ENCODE measurements at regions not wholly inside any gene's neighbourhood (a gene's known extent, or its start where the extent isn't known, plus 50 kb on each side); places are given as distances from the start of the nearest gene placed in this dataset.
"Not testable (repeated sequence)": the region's sequence is repeated elsewhere in the genome, so short reads cannot be mapped to it uniquely, and the experiment has no call there.

GRCh38 chr1:206316901-206317300, 113.6 kb downstream of the SRGAP2 start:
- H3K9me3 ChIP-seq (ENCODE audit: insufficient read depth, low read length); H3K79me2 ChIP-seq (ENCODE audit: insufficient read depth, low read length); H3K27ac ChIP-seq (ENCODE audit: low read depth, low read length); H4K20me1 ChIP-seq (ENCODE audit: low read depth, low read length); H3K4me2 ChIP-seq (ENCODE audit: low read depth, low read length, poor library complexity, severe bottlenecking); H2AFZ ChIP-seq (ENCODE audit: low read depth, low read length, severe bottlenecking); H3K27me3 ChIP-seq (ENCODE audit: low read length); H3K4me3 ChIP-seq (ENCODE audit: insufficient read depth, low read length, poor library complexity, severe bottlenecking); H3K9me2 ChIP-seq (replicated peaks; ENCODE audit: insufficient read depth, low read length); H3K36me3 ChIP-seq (ENCODE audit: low read length); H3F3A ChIP-seq (ENCODE audit: insufficient read depth); H3K9ac ChIP-seq (ENCODE audit: low read length): not testable (repeated sequence)

- H3K9me2 ChIP-seq (replicated peaks; ENCODE audit: insufficient read depth, low read length); H3K9ac ChIP-seq (ENCODE audit: low read length); H3K27me3 ChIP-seq (ENCODE audit: low read length); H3K36me3 ChIP-seq (ENCODE audit: low read length); H2AFZ ChIP-seq (ENCODE audit: low read depth, low read length, severe bottlenecking); H3K9me3 ChIP-seq (ENCODE audit: insufficient read depth, low read length); H3K27ac ChIP-seq (ENCODE audit: low read depth, low read length); H4K20me1 ChIP-seq (ENCODE audit: low read depth, low read length); H3K79me2 ChIP-seq (ENCODE audit: insufficient read depth, low read length); H3K4me2 ChIP-seq (ENCODE audit: low read depth, low read length, poor library complexity, severe bottlenecking); H3K4me3 ChIP-seq (ENCODE audit: insufficient read depth, low read length, poor library complexity, severe bottlenecking); H3F3A ChIP-seq (ENCODE audit: insufficient read depth): not testable (repeated sequence)
Measured at GRCh38 chr1:206317878-206318514, 114.7 kb downstream of the SRGAP2 start.

- H2AFZ ChIP-seq (ENCODE audit: low read depth, low read length, severe bottlenecking); H3K9ac ChIP-seq (ENCODE audit: low read length); H3K9me3 ChIP-seq (ENCODE audit: insufficient read depth, low read length); H4K20me1 ChIP-seq (ENCODE audit: low read depth, low read length); H3K4me2 ChIP-seq (ENCODE audit: low read depth, low read length, poor library complexity, severe bottlenecking); H3K27me3 ChIP-seq (ENCODE audit: low read length); H3F3A ChIP-seq (ENCODE audit: insufficient read depth); H3K36me3 ChIP-seq (ENCODE audit: low read length); H3K27ac ChIP-seq (ENCODE audit: low read depth, low read length); H3K4me3 ChIP-seq (ENCODE audit: insufficient read depth, low read length, poor library complexity, severe bottlenecking); H3K79me2 ChIP-seq (ENCODE audit: insufficient read depth, low read length); H3K9me2 ChIP-seq (replicated peaks; ENCODE audit: insufficient read depth, low read length): not testable (repeated sequence)
Measured at GRCh38 chr1:206320227-206320626, 116.9 kb downstream of the SRGAP2 start.

GRCh38 chr1:206326159-206326939, 123.0 kb downstream of the SRGAP2 start:
- not testable (repeated sequence) for H3K27me3 ChIP-seq (ENCODE audit: low read length); H3K9me3 ChIP-seq (ENCODE audit: insufficient read depth, low read length); H3K79me2 ChIP-seq (ENCODE audit: insufficient read depth, low read length); H3K4me3 ChIP-seq (ENCODE audit: insufficient read depth, low read length, poor library complexity, severe bottlenecking); H4K20me1 ChIP-seq (ENCODE audit: low read depth, low read length); H3K27ac ChIP-seq (ENCODE audit: low read depth, low read length); H3K36me3 ChIP-seq (ENCODE audit: low read length); H3K4me2 ChIP-seq (ENCODE audit: low read depth, low read length, poor library complexity, severe bottlenecking); H3F3A ChIP-seq (ENCODE audit: insufficient read depth); H3K9me2 ChIP-seq (replicated peaks; ENCODE audit: insufficient read depth, low read length); H3K9ac ChIP-seq (ENCODE audit: low read length); H2AFZ ChIP-seq (ENCODE audit: low read depth, low read length, severe bottlenecking)

- not testable (repeated sequence) for H3K27me3 ChIP-seq (ENCODE audit: low read length); H3K27ac ChIP-seq (ENCODE audit: low read depth, low read length); H3K9me3 ChIP-seq (ENCODE audit: insufficient read depth, low read length); H4K20me1 ChIP-seq (ENCODE audit: low read depth, low read length); H3K4me3 ChIP-seq (ENCODE audit: insufficient read depth, low read length, poor library complexity, severe bottlenecking); H3K36me3 ChIP-seq (ENCODE audit: low read length); H3F3A ChIP-seq (ENCODE audit: insufficient read depth); H3K9ac ChIP-seq (ENCODE audit: low read length); H2AFZ ChIP-seq (ENCODE audit: low read depth, low read length, severe bottlenecking); H3K9me2 ChIP-seq (replicated peaks; ENCODE audit: insufficient read depth, low read length); H3K79me2 ChIP-seq (ENCODE audit: insufficient read depth, low read length); H3K4me2 ChIP-seq (ENCODE audit: low read depth, low read length, poor library complexity, severe bottlenecking)
Measured at GRCh38 chr1:206331597-206331996, 128.3 kb downstream of the SRGAP2 start.

- not testable (repeated sequence) for H3K27me3 ChIP-seq (ENCODE audit: low read length); H3K9me3 ChIP-seq (ENCODE audit: insufficient read depth, low read length); H3K9me2 ChIP-seq (replicated peaks; ENCODE audit: insufficient read depth, low read length); H3K79me2 ChIP-seq (ENCODE audit: insufficient read depth, low read length); H2AFZ ChIP-seq (ENCODE audit: low read depth, low read length, severe bottlenecking); H4K20me1 ChIP-seq (ENCODE audit: low read depth, low read length); H3K4me2 ChIP-seq (ENCODE audit: low read depth, low read length, poor library complexity, severe bottlenecking); H3F3A ChIP-seq (ENCODE audit: insufficient read depth); H3K4me3 ChIP-seq (ENCODE audit: insufficient read depth, low read length, poor library complexity, severe bottlenecking); H3K36me3 ChIP-seq (ENCODE audit: low read length); H3K9ac ChIP-seq (ENCODE audit: low read length); H3K27ac ChIP-seq (ENCODE audit: low read depth, low read length)
Measured at GRCh38 chr1:206333316-206333715, 130.0 kb downstream of the SRGAP2 start.

GRCh38 chr1:206333897-206334296, 130.6 kb downstream of the SRGAP2 start:
- H3K4me2 ChIP-seq (ENCODE audit: low read depth, low read length, poor library complexity, severe bottlenecking); H3K9me3 ChIP-seq (ENCODE audit: insufficient read depth, low read length); H3K4me3 ChIP-seq (ENCODE audit: insufficient read depth, low read length, poor library complexity, severe bottlenecking); H3K27ac ChIP-seq (ENCODE audit: low read depth, low read length); H3K79me2 ChIP-seq (ENCODE audit: insufficient read depth, low read length); H2AFZ ChIP-seq (ENCODE audit: low read depth, low read length, severe bottlenecking); H3K36me3 ChIP-seq (ENCODE audit: low read length); H4K20me1 ChIP-seq (ENCODE audit: low read depth, low read length); H3K9ac ChIP-seq (ENCODE audit: low read length); H3K9me2 ChIP-seq (replicated peaks; ENCODE audit: insufficient read depth, low read length); H3K27me3 ChIP-seq (ENCODE audit: low read length); H3F3A ChIP-seq (ENCODE audit: insufficient read depth): not testable (repeated sequence)

GRCh38 chr1:206334481-206334880, 131.1 kb downstream of the SRGAP2 start:
- H3K4me2 ChIP-seq (ENCODE audit: low read depth, low read length, poor library complexity, severe bottlenecking); H4K20me1 ChIP-seq (ENCODE audit: low read depth, low read length); H2AFZ ChIP-seq (ENCODE audit: low read depth, low read length, severe bottlenecking); H3K9me3 ChIP-seq (ENCODE audit: insufficient read depth, low read length); H3K4me3 ChIP-seq (ENCODE audit: insufficient read depth, low read length, poor library complexity, severe bottlenecking); H3K79me2 ChIP-seq (ENCODE audit: insufficient read depth, low read length); H3K27me3 ChIP-seq (ENCODE audit: low read length); H3K9ac ChIP-seq (ENCODE audit: low read length); H3K36me3 ChIP-seq (ENCODE audit: low read length); H3K9me2 ChIP-seq (replicated peaks; ENCODE audit: insufficient read depth, low read length); H3F3A ChIP-seq (ENCODE audit: insufficient read depth); H3K27ac ChIP-seq (ENCODE audit: low read depth, low read length): not testable (repeated sequence)

All from SU-DHL-6 (cell line).